HFFc6 (cell line): ENCODE measurements at regions not wholly inside any gene's neighbourhood (a gene's known extent, or its start where the extent isn't known, plus 50 kb on each side); places are given as distances from the start of the nearest gene placed in this dataset.
A peak's percentile ranks its signal among the peaks of the same experiment; 100 is the strongest.

Source experiments
- DNase-seq: peaks from one replicate; pipeline ENCODE4 v3.0.0-alpha.2; 2018
- H3K27ac Mint-ChIP-seq: 2 replicates; pipeline ENCODE4 v1.8.0; 2020; ENCODE audit warnings: mild to moderate bottlenecking, mixed read lengths
- H3K27me3 Mint-ChIP-seq: 2 replicates; pipeline ENCODE4 v1.8.0; 2021; ENCODE audit warnings: mild to moderate bottlenecking, moderate library complexity, mixed read lengths; ENCODE audit not compliant: insufficient read depth
- H3K36me3 Mint-ChIP-seq: 2 replicates; pipeline ENCODE4 v1.8.0; 2021; ENCODE audit warnings: low read depth, mixed read lengths
- H3K4me1 Mint-ChIP-seq: 2 replicates; pipeline ENCODE4 v1.8.0; 2020; ENCODE audit warnings: low read depth, mixed read lengths
- H3K4me3 Mint-ChIP-seq: 2 replicates; pipeline ENCODE4 v1.8.0; 2020; ENCODE audit warnings: mild to moderate bottlenecking, moderate library complexity, mixed read lengths
- H3K9me3 Mint-ChIP-seq: 2 replicates; pipeline ENCODE4 v1.8.0; 2020; ENCODE audit warnings: mild to moderate bottlenecking, mixed read lengths
- TF ChIP-seq, protein P1 (sequence below): fragments of 200-600 bp; sonication (generic); IDR thresholded peaks from 2 replicates; pipeline ENCODE4 v1.5.0; 2021; ENCODE audit warnings: antibody characterized with exemption, mild to moderate bottlenecking

DNA sequence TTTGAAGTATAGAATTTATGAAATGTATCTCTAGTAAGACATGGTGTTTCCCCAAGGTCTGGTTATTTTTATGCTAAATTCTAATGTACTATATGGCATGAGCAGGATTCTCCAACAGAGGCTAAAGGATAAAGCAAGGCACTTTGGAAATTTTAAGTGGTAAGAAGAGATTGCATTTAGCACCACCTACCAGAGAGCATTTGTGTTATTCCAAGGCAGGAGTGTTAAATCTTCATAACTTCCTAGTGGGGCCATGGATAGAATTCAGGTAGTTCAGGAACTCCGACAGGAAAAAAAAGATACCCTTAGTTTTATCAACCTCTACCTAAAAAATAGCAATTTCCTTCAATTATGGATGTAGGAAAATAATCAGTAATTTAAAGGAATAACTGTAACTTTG, 497.4 kb upstream of the CRIM1 start:
- no peaks in the 10 kb centered on the region; the same call in 1 of the 2 replicates for H3K9me3 Mint-ChIP-seq
- H3K27me3 Mint-ChIP-seq, result peaks cover 2% of the 10 kb centered on the region; the same call in 1 of the 2 replicates
- no peak overlapping the region for H3K27ac Mint-ChIP-seq
- TF ChIP-seq, protein P1, sequence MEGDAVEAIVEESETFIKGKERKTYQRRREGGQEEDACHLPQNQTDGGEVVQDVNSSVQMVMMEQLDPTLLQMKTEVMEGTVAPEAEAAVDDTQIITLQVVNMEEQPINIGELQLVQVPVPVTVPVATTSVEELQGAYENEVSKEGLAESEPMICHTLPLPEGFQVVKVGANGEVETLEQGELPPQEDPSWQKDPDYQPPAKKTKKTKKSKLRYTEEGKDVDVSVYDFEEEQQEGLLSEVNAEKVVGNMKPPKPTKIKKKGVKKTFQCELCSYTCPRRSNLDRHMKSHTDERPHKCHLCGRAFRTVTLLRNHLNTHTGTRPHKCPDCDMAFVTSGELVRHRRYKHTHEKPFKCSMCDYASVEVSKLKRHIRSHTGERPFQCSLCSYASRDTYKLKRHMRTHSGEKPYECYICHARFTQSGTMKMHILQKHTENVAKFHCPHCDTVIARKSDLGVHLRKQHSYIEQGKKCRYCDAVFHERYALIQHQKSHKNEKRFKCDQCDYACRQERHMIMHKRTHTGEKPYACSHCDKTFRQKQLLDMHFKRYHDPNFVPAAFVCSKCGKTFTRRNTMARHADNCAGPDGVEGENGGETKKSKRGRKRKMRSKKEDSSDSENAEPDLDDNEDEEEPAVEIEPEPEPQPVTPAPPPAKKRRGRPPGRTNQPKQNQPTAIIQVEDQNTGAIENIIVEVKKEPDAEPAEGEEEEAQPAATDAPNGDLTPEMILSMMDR, result peak; percentile 69; the same call in 1 of the 2 replicates
- peak; percentile 0 for DNase-seq
- H3K36me3 Mint-ChIP-seq, result no peaks in the 10 kb centered on the region
- no peak overlapping the region for H3K4me3 Mint-ChIP-seq
- H3K4me1 Mint-ChIP-seq, result no peaks in the 10 kb centered on the region

DNA sequence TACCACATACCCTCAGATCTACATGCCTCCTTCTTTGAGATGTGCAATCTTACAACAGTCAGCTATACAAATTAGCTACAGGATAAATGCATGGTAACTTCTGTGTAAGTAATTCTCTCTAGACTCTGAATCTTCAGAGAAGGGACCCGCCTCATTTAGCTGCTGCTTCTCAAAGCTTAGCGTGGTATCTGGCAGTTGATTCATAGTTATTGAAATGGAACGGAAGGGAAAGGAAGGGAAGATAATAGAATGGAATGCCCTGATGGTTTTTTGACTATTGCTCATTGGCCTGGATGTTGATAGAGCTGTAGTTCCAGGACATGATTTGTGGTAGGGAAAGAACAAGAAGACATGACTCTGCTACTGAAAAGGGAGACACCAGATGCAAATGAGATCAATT, 498.1 kb upstream of the CRIM1 start:
- Mint-ChIP-seq H3K4me1 (no peaks in the 10 kb centered on the region), H3K4me3 (no peak overlapping the region), H3K9me3 (peaks cover 1% of the 10 kb centered on the region), H3K27ac (no peak overlapping the region), H3K27me3 (peaks cover 2% of the 10 kb centered on the region; the same call in 1 of the 2 replicates), H3K36me3 (no peaks in the 10 kb centered on the region)
- no peak for DNase-seq
- TF ChIP-seq, protein P1, result no peak

DNA sequence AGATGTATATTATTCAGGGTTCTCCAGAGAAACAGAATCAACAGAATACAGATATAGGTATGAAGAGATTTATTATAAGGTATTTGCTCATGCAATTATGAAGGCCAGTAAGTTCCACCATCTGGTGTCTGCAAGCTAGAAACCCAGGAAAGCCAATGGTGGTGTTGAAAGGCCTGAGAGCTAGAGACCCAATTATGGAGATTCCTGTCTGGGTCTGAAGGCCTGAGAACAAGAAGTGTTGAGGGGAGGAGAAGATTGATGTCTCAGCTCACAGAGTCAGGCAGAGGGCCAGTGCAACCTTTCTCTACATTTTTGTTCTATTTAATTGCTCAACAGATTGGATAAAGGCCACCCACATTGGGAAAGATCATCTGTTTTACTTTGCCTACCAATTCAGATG, 524.2 kb upstream of the CRIM1 start:
- DNase-seq, result no peak
- H3K4me1 Mint-ChIP-seq, result no peaks in the 10 kb centered on the region
- no peak overlapping the region for H3K4me3 Mint-ChIP-seq
- peaks cover 7% of the 10 kb centered on the region; the same call in 1 of the 2 replicates for H3K9me3 Mint-ChIP-seq
- no peak overlapping the region for H3K27ac Mint-ChIP-seq
- H3K36me3 Mint-ChIP-seq, result no peaks in the 10 kb centered on the region
- H3K27me3 Mint-ChIP-seq, result no peaks in the 10 kb centered on the region
- TF ChIP-seq, protein P1, result no peak

DNA sequence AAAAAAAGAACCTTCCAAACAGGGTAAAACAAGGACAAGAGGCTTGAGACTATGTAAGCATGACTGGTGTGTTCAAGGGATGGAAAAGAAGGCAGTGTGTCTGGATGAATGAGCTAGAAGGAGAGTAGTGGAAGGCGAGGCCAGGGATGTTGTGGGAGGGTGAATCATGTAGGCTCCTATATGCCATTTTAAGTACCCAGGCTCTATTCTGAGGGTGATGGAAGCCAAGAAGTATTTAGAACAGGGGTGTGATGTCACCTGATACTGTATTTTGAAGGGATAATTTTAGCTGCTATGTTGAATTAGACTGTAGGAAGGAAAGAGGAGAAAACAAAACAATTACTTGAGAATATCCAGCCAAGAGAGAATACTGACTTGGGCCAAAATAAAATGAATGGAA, 524.7 kb upstream of the CRIM1 start:
- Mint-ChIP-seq H3K27me3 (no peaks in the 10 kb centered on the region), H3K36me3 (no peaks in the 10 kb centered on the region), H3K9me3 (peaks cover 7% of the 10 kb centered on the region; the same call in 1 of the 2 replicates), H3K27ac (no peak overlapping the region), H3K4me3 (no peak overlapping the region), H3K4me1 (no peaks in the 10 kb centered on the region)
- DNase-seq, result no peak
- TF ChIP-seq, protein P1, result no peak

DNA sequence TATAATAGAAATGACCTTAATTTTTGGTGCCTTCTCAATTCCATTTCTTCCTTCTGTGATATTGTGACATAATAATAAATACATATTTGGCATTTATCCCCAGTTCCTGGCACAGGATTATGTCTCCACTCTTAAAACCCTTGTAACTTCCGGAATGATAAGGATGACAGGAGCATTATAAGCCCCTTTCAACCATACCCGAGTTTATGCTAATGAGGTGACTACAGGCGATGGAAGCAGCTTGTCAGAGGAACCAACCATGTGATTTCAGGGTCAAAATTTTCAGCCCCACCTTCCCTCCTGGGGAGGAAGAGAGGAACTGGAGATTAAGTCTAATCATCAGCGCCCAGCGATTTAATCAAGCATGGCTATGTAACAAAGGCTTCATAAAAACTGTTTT, 528.5 kb upstream of the CRIM1 start:
- Mint-ChIP-seq H3K4me1 (no peaks in the 10 kb centered on the region), H3K36me3 (no peaks in the 10 kb centered on the region), H3K4me3 (no peak overlapping the region), H3K27ac (no peak overlapping the region), H3K27me3 (no peaks in the 10 kb centered on the region), H3K9me3 (peaks cover 12% of the 10 kb centered on the region; the same call in 1 of the 2 replicates)
- DNase-seq, result no peak
- TF ChIP-seq, protein P1, result no peak

DNA sequence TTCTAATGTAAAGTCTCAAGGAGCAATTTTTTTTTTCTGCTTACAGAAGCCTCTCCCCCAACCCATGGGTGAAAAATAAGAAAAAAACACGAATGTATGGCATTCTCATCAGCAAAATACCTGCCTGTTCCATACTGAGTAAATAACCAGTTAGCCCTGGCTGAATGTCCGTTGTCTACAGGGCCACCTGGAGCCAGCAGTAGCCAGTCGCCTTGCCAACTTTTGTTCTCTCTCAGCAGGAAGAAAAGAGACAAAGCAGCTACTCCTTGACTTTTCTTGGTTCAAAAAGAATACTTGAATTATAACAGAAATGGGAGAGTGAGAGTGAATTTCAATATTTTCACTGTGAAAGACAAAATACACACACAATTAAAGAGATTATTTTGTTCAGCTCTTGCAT, 532.9 kb upstream of the CRIM1 start:
- Mint-ChIP-seq H3K36me3 (no peaks in the 10 kb centered on the region), H3K27me3 (no peaks in the 10 kb centered on the region), H3K4me1 (no peaks in the 10 kb centered on the region), H3K4me3 (no peak overlapping the region), H3K27ac (no peak overlapping the region), H3K9me3 (peaks cover 10% of the 10 kb centered on the region)
- DNase-seq, result no peak
- TF ChIP-seq, protein P1, result no peak
